Astrocyte (in vitro differentiated cells and primary cell): ENCODE measurements at regions not wholly inside any gene's neighbourhood (a gene's known extent, or its start where the extent isn't known, plus 50 kb on each side); places are given as distances from the start of the nearest gene placed in this dataset.
"Not testable (repeated sequence)": the region's sequence is repeated elsewhere in the genome, so short reads cannot be mapped to it uniquely, and the experiment has no call there.

Source experiments
- EZH2 ChIP-seq: IDR thresholded peaks from 2 replicates; pipeline ENCODE4 v1.6.1; 2012; ENCODE audit warnings: mild to moderate bottlenecking, low read length, inconsistent platforms; ENCODE audit not compliant: insufficient read depth
- TF ChIP-seq, protein P1 (sequence below): IDR thresholded peaks from 2 replicates; pipeline ENCODE4 v1.5.1; 2011; ENCODE audit warnings: low read depth, mild to moderate bottlenecking, inconsistent platforms, low read length, moderate library complexity; ENCODE audit not compliant: insufficient read depth

GRCh38 chr4:118566003-118566513 lies 119.1 kb upstream of the METTL14 start:
- TF ChIP-seq, protein P1, sequence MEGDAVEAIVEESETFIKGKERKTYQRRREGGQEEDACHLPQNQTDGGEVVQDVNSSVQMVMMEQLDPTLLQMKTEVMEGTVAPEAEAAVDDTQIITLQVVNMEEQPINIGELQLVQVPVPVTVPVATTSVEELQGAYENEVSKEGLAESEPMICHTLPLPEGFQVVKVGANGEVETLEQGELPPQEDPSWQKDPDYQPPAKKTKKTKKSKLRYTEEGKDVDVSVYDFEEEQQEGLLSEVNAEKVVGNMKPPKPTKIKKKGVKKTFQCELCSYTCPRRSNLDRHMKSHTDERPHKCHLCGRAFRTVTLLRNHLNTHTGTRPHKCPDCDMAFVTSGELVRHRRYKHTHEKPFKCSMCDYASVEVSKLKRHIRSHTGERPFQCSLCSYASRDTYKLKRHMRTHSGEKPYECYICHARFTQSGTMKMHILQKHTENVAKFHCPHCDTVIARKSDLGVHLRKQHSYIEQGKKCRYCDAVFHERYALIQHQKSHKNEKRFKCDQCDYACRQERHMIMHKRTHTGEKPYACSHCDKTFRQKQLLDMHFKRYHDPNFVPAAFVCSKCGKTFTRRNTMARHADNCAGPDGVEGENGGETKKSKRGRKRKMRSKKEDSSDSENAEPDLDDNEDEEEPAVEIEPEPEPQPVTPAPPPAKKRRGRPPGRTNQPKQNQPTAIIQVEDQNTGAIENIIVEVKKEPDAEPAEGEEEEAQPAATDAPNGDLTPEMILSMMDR, result not testable (repeated sequence)
- not testable (repeated sequence) for TF ChIP-seq EZH2
